ENCODE measurements at regions not wholly inside any gene's neighbourhood (a gene's known extent, or its start where the extent isn't known, plus 50 kb on each side); places are given as distances from the start of the nearest gene placed in this dataset.
A peak's percentile ranks its signal among the peaks of the same experiment; 100 is the strongest.

DNA sequence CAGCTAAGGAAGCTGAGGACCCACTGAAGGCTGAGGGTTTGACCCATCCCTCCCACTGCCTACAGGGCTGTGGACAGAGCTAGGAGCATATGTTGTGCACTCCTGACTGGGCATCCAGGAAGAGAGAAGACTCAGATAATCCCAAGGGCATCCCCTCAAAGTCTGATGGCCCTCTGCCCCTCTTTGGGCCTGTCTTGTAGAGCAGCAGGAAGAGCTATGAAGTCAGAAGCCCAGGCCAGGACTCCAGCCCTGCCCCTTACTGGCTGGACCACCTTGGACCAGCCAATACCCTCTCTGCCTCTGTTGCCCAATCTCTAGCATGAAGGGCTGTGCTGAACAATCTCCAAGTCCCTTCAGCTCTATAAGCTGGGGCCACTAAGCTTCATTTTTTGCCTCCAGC is 210.8 kb downstream of the RPLP1 start:
- no peaks in the 10 kb centered on the region for H3K4me1 ChIP-seq (ENCODE audit: control insufficient read depth, insufficient read depth, low read length)
- H3K27ac ChIP-seq (ENCODE audit: low read length): no peak overlapping the region
- H3K4me3 ChIP-seq (ENCODE audit: low read length): no peak overlapping the region
- H3K9me3 ChIP-seq (ENCODE audit: control insufficient read depth, low read depth, low read length): no peaks in the 10 kb centered on the region
- no peaks in the 10 kb centered on the region for H3K36me3 ChIP-seq (ENCODE audit: control insufficient read depth, insufficient read depth, low read length)
- H3K27me3 ChIP-seq (ENCODE audit: control insufficient read depth, insufficient read depth, low read length): peaks cover 69% of the 10 kb centered on the region
- no peak for DNase-seq

DNA sequence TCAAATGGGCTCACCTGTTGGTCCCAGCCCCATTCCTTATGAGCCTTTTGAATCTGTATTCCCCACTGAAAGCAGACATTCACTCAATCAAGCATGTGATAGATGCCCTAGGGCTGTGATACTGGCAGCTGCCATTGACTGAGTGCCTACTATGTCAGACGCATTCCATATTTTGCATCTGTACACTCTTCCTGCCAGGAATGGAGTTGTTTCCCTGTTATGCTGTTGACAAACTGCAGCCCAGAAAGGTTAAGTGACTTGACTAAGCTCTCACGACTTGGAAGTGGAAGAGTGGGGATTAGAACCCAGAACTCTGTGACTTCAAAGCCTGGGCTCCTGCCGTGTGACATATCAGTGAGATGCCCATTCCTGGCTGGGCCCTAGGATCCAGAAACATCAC is 211.4 kb downstream of the RPLP1 start:
- Histone ChIP-seq H3K27ac (ENCODE audit: low read length) (no peak overlapping the region), H3K9me3 (ENCODE audit: control insufficient read depth, low read depth, low read length) (no peaks in the 10 kb centered on the region)
- DNase-seq: no peak

GRCh38 chr15:69664572-69665571 is 212.3 kb downstream of the RPLP1 start:
- H3K4me1 ChIP-seq (ENCODE audit: control insufficient read depth, insufficient read depth, low read length): no peaks in the 10 kb centered on the region
- no peaks in the 10 kb centered on the region for H3K9me3 ChIP-seq (ENCODE audit: control insufficient read depth, low read depth, low read length)
- DNase-seq: no peak
- peaks cover 61% of the 10 kb centered on the region for H3K27me3 ChIP-seq (ENCODE audit: control insufficient read depth, insufficient read depth, low read length)
- no peaks in the 10 kb centered on the region for H3K36me3 ChIP-seq (ENCODE audit: control insufficient read depth, insufficient read depth, low read length)
- no peak overlapping the region for H3K4me3 ChIP-seq (ENCODE audit: low read length)
- 58% methylated on average over 3 of the region's 28 CpGs for WGBS (ENCODE audit: insufficient coverage, low lambda C conversion rate)
- no peak overlapping the region for H3K27ac ChIP-seq (ENCODE audit: low read length)

More for the DNA sequence above, 211.4 kb downstream of the RPLP1 start:
- no CpG with 5 or more reads among the region's 3 CpGs for WGBS (ENCODE audit: insufficient coverage, low lambda C conversion rate)
- no peaks in the 10 kb centered on the region for H3K36me3 ChIP-seq (ENCODE audit: control insufficient read depth, insufficient read depth, low read length)
- no peaks in the 10 kb centered on the region for H3K4me1 ChIP-seq (ENCODE audit: control insufficient read depth, insufficient read depth, low read length)
- no peak overlapping the region for H3K4me3 ChIP-seq (ENCODE audit: low read length)
- H3K27me3 ChIP-seq (ENCODE audit: control insufficient read depth, insufficient read depth, low read length): peaks cover 64% of the 10 kb centered on the region

DNA sequence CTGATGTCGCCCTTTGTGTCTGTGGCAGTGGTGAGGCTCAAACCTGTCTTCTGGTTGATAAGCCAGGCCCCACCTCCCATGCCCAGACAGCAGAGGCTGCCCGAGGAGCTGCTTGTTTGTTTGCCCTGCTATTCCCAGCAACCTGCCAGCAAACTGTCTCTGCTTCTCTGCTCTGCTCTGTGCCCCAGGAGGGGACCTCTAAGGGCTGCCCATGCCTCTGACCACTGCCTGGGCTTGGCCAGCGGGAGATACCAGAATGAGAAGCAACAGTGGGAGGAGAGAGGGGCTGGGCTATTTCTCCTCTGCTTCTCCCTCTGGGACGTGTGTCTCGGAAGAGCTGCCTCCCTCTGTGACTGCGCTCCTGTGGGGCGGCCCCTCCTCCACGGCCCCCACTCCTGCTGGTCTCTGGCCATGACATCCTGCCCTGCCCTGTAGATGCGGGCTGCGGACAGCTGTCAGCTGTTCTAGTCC is 213.1 kb downstream of the RPLP1 start:
- peak in 1 of 2 donors; percentile 24 for DNase-seq
- no peak overlapping the region for H3K27ac ChIP-seq (ENCODE audit: low read length)
- WGBS (ENCODE audit: insufficient coverage, low lambda C conversion rate): no CpG with 5 or more reads among the region's 10 CpGs
- H3K36me3 ChIP-seq (ENCODE audit: control insufficient read depth, insufficient read depth, low read length): no peaks in the 10 kb centered on the region
- peaks cover 55% of the 10 kb centered on the region for H3K27me3 ChIP-seq (ENCODE audit: control insufficient read depth, insufficient read depth, low read length)
- H3K9me3 ChIP-seq (ENCODE audit: control insufficient read depth, low read depth, low read length): no peaks in the 10 kb centered on the region
- no peak overlapping the region for H3K4me3 ChIP-seq (ENCODE audit: low read length)
- no peaks in the 10 kb centered on the region for H3K4me1 ChIP-seq (ENCODE audit: control insufficient read depth, insufficient read depth, low read length)

DNA sequence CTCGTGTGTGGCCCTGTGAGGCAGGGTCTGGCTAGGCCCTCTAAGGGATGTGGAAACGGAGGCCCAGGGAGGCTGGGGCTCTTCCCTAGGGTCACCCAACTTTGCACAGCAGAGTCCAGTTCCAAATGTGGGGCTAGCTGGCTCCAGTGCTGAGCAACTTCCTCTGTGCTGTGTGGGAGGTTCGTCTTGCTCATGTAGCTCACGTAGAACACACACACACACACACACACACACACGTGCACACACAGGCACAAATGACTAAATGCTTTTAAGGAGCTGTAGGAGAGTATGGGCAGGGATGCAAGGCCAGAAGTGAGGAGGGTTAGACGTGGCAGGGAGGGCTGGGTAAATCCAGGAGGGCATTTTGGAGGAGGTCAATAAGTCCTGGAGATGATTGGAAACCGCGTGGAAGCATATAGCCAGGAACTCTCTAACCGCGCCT is 213.8 kb downstream of the RPLP1 start:
- Histone ChIP-seq H3K27me3 (ENCODE audit: control insufficient read depth, insufficient read depth, low read length) (peaks cover 52% of the 10 kb centered on the region), H3K9me3 (ENCODE audit: control insufficient read depth, low read depth, low read length) (no peaks in the 10 kb centered on the region), H3K4me3 (ENCODE audit: low read length) (no peak overlapping the region), H3K4me1 (ENCODE audit: control insufficient read depth, insufficient read depth, low read length) (no peaks in the 10 kb centered on the region), H3K36me3 (ENCODE audit: control insufficient read depth, insufficient read depth, low read length) (no peaks in the 10 kb centered on the region), H3K27ac (ENCODE audit: low read length) (no peak overlapping the region)
- no CpG with 5 or more reads among the region's 10 CpGs for WGBS (ENCODE audit: insufficient coverage, low lambda C conversion rate)
- DNase-seq: peak in 1 of 2 donors; percentile 14

DNA sequence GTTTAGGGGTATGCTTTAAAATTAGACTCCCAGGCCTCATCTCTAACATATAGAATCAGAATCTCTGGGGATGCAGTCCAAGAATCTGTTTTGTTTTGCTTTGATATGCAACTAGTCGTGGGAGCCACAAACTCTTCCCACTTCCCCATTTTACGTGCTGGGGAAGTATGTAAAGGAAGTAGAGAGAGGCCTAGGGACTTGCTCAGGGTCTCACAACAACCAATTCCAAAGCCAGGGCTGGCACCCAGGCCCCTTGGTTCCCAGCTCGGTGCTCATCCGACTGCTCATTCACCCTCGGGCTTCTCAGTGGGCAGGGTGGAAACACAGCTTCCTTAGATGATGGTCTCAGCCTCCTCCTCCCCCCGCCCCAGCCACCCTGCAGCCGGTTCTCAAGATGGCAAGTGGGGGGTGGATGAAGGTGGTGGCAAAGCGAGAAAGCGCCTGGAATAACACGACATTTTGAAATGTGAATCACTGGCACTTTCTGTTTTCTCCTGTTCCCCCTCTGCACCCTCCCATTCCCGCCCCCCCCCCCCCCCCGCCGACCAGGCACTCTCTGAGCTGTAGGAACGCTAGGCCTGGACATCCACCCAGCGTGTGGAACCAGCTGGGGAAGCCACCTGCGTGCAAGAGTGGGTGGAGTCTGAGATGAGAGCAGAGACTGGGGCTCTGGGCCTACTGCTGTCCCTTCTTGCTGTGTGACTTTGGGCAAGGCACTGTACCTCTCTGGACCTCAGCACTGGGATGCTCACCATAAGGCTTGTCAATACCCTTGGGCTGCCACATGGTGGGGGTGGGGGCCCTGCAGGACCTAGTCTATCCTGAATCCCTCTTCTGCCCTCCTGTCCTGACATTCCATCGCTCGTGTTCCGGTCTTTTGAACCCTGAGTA is 214.5 kb downstream of the RPLP1 start:
- WGBS (ENCODE audit: insufficient coverage, low lambda C conversion rate): no CpG with 5 or more reads among the region's 19 CpGs
- H3K4me1 ChIP-seq (ENCODE audit: control insufficient read depth, insufficient read depth, low read length): no peaks in the 10 kb centered on the region

DNA sequence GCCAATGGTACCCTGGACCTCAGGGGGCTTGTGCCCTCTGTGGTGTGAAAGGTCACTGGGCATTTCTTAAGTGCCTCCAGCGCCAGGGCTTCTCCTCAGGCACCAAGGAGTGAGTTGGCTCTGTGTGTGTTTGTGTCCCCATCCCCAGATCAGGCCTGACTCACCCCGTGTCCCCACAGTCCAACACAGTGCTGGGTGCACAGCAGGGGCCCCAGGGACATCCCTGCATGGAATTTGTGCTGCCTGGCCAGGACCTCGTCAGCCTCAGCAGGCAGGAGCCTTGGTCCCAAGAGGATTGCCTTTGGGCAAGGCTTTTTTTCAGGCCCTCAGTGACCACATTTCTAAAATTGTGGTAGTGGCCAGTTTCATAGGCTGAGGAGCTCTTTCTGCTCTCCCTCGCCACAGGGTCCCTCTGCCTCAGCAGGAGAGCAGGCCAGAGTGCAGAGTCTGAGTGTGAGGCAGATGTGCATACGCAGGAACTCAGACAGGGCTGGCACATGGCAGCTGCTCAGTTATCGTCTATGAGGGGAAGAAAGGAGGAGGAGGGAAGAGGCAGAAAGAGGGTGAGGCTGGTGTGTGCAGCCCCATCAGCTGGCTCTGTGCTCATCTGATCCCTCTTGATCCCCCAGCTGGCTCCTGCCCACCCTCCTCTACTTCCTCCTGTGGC is 215.6 kb downstream of the RPLP1 start:
- no peaks in the 10 kb centered on the region for H3K36me3 ChIP-seq (ENCODE audit: control insufficient read depth, insufficient read depth, low read length)
- H3K4me1 ChIP-seq (ENCODE audit: control insufficient read depth, insufficient read depth, low read length): no peaks in the 10 kb centered on the region
- DNase-seq: no peak
- no peak overlapping the region for H3K27ac ChIP-seq (ENCODE audit: low read length)
- H3K4me3 ChIP-seq (ENCODE audit: low read length): no peak overlapping the region
- WGBS (ENCODE audit: insufficient coverage, low lambda C conversion rate): no CpG with 5 or more reads among the region's 6 CpGs
- H3K27me3 ChIP-seq (ENCODE audit: control insufficient read depth, insufficient read depth, low read length): peaks cover 39% of the 10 kb centered on the region
- H3K9me3 ChIP-seq (ENCODE audit: control insufficient read depth, low read depth, low read length): no peaks in the 10 kb centered on the region

More for the DNA sequence above, 214.5 kb downstream of the RPLP1 start:
- Histone ChIP-seq H3K27me3 (ENCODE audit: control insufficient read depth, insufficient read depth, low read length) (peaks cover 47% of the 10 kb centered on the region), H3K36me3 (ENCODE audit: control insufficient read depth, insufficient read depth, low read length) (no peaks in the 10 kb centered on the region), H3K4me3 (ENCODE audit: low read length) (no peak overlapping the region), H3K9me3 (ENCODE audit: control insufficient read depth, low read depth, low read length) (no peaks in the 10 kb centered on the region), H3K27ac (ENCODE audit: low read length) (no peak overlapping the region)
- no peak for DNase-seq

GRCh38 chr15:69668963-69669362 is 216.3 kb downstream of the RPLP1 start:
- WGBS (ENCODE audit: insufficient coverage, low lambda C conversion rate): no CpG with 5 or more reads among the region's 4 CpGs
- H3K9me3 ChIP-seq (ENCODE audit: control insufficient read depth, low read depth, low read length): no peaks in the 10 kb centered on the region
- H3K36me3 ChIP-seq (ENCODE audit: control insufficient read depth, insufficient read depth, low read length): no peaks in the 10 kb centered on the region
- peak in 1 of 2 donors; percentile 19 for DNase-seq
- H3K27ac ChIP-seq (ENCODE audit: low read length): no peak overlapping the region
- no peaks in the 10 kb centered on the region for H3K4me1 ChIP-seq (ENCODE audit: control insufficient read depth, insufficient read depth, low read length)
- no peak overlapping the region for H3K4me3 ChIP-seq (ENCODE audit: low read length)
- H3K27me3 ChIP-seq (ENCODE audit: control insufficient read depth, insufficient read depth, low read length): peaks cover 31% of the 10 kb centered on the region

GRCh38 chr15:69669446-69669845 is 216.8 kb downstream of the RPLP1 start:
- no peak overlapping the region for H3K27ac ChIP-seq (ENCODE audit: low read length)
- 67% methylated on average over 1 of the region's 3 CpGs for WGBS (ENCODE audit: insufficient coverage, low lambda C conversion rate)
- no peak for DNase-seq
- no peak overlapping the region for H3K4me3 ChIP-seq (ENCODE audit: low read length)
- peaks cover 28% of the 10 kb centered on the region for H3K27me3 ChIP-seq (ENCODE audit: control insufficient read depth, insufficient read depth, low read length)
- no peaks in the 10 kb centered on the region for H3K9me3 ChIP-seq (ENCODE audit: control insufficient read depth, low read depth, low read length)
- H3K4me1 ChIP-seq (ENCODE audit: control insufficient read depth, insufficient read depth, low read length): no peaks in the 10 kb centered on the region
- H3K36me3 ChIP-seq (ENCODE audit: control insufficient read depth, insufficient read depth, low read length): no peaks in the 10 kb centered on the region
